Ishikawa (cell line): ENCODE measurements at regions not wholly inside any gene's neighbourhood (a gene's known extent, or its start where the extent isn't known, plus 50 kb on each side); places are given as distances from the start of the nearest gene placed in this dataset.

Source experiments
- CEBPB ChIP-seq: IDR thresholded peaks from 2 replicates; pipeline ENCODE4 v1.6.1; 2012
- CREB1 ChIP-seq: IDR thresholded peaks from 2 replicates; pipeline ENCODE4 v1.6.1; 2012; ENCODE audit warnings: low read depth
- FOXM1 ChIP-seq: IDR thresholded peaks from 2 replicates; pipeline ENCODE4 v1.6.1; 2012; ENCODE audit warnings: low read depth, borderline replicate concordance
- RAD21 ChIP-seq: IDR thresholded peaks from 2 replicates; pipeline ENCODE4 v1.6.1; 2012; ENCODE audit warnings: low read depth
- TAF1 ChIP-seq: IDR thresholded peaks from 2 replicates; pipeline ENCODE4 v1.6.1; 2012; ENCODE audit warnings: low read depth, mild to moderate bottlenecking

DNA sequence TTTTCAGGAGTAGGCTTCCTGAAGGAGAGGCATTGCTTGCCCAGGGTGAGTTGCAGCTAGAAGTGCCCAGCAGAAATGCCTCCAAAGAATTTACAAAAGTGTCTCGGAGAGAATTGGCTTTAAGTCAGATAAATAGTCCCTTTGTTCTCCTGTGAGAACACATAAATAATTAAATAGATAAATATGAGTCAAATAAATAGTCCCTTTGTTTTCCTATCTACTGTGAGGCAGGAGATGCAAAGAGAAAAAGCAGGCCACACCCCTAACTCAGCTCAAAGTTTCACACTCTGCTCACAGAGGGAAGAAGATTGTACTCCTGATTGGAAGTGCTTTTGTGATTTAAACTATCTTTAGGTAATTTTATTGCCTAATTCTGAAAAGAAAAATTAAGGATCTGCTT, 180.7 kb upstream of the PRSS16 start:
- TF ChIP-seq RAD21 (no peak), TAF1 (no peak), CEBPB (no peak), FOXM1 (no peak), CREB1 (no peak)
